GM21526 (cell line): ENCODE measurements at regions not wholly inside any gene's neighbourhood (a gene's known extent, or its start where the extent isn't known, plus 50 kb on each side); places are given as distances from the start of the nearest gene placed in this dataset.

Experiments
- ATAC-seq: cut with Tn5 transposase; IDR thresholded peaks from one replicate; pipeline ENCODE4 v1.9.1; 2021; ENCODE audit warnings: moderate library complexity; ENCODE audit not compliant: unreplicated experiment, low FRiP score

GRCh38 chr2:64220894-64221617 is 76.8 kb upstream of the PELI1 start:
- ATAC-seq = no peak

GRCh38 chr2:64221935-64222334 is 77.7 kb upstream of the PELI1 start:
- no peak for ATAC-seq

GRCh38 chr2:64222351-64222750 is 78.1 kb upstream of the PELI1 start:
- ATAC-seq = no peak

- no peak for ATAC-seq
Observed at GRCh38 chr2:64223055-64223454, 78.8 kb upstream of the PELI1 start.

GRCh38 chr2:64225491-64225890 is 81.3 kb upstream of the PELI1 start:
- no peak for ATAC-seq

GRCh38 chr2:64226611-64227010 is 82.4 kb upstream of the PELI1 start:
- no peak for ATAC-seq

GRCh38 chr2:64227603-64228125 is 83.4 kb upstream of the PELI1 start:
- no peak for ATAC-seq

- peak; percentile 90 for ATAC-seq
Observed at GRCh38 chr2:64228126-64228678, 84.0 kb upstream of the PELI1 start.

- no peak for ATAC-seq
Observed at GRCh38 chr2:64228918-64229317, 84.7 kb upstream of the PELI1 start.

- no peak for ATAC-seq
Observed at GRCh38 chr2:64230540-64230939, 86.3 kb upstream of the PELI1 start.

- no peak for ATAC-seq
Observed at GRCh38 chr2:64232266-64232665, 88.0 kb upstream of the PELI1 start.

- ATAC-seq = no peak
Observed at GRCh38 chr2:64233376-64233922, 89.2 kb upstream of the PELI1 start.

GRCh38 chr2:64234150-64234549 is 89.9 kb upstream of the PELI1 start:
- no peak for ATAC-seq

- no peak for ATAC-seq
Observed at GRCh38 chr2:64234785-64235184, 90.6 kb upstream of the PELI1 start.

GRCh38 chr2:64237266-64237665 is 93.0 kb upstream of the PELI1 start:
- ATAC-seq = no peak

- no peak for ATAC-seq
Observed at GRCh38 chr2:64238799-64239198, 94.6 kb upstream of the PELI1 start.

GRCh38 chr2:64243081-64244036 is 99.1 kb upstream of the PELI1 start:
- ATAC-seq = no peak

GRCh38 chr2:64244037-64244416 is 99.8 kb upstream of the PELI1 start:
- no peak for ATAC-seq

GRCh38 chr2:64245631-64246030 is 101.4 kb upstream of the PELI1 start:
- no peak for ATAC-seq

GRCh38 chr2:64246962-64247361 is 102.7 kb upstream of the PELI1 start:
- no peak for ATAC-seq

- ATAC-seq = no peak
Observed at GRCh38 chr2:64249426-64249825, 105.2 kb upstream of the PELI1 start.
